Prostate gland (tissue), 2 donors: ENCODE measurements at regions not wholly inside any gene's neighbourhood (a gene's known extent, or its start where the extent isn't known, plus 50 kb on each side); places are given as distances from the start of the nearest gene placed in this dataset.

ENCODE experiments used
- POLR2A ChIP-seq: fragments of 450-650 bp; IDR thresholded peaks from one replicate; pipeline ENCODE4 v1.6.1; 2016; ENCODE audit warnings: antibody characterized with exemption, mild to moderate bottlenecking
- TF ChIP-seq, protein P1 (sequence below), 4 experiments: fragments of 200-600 bp in 2 of 4; fragments of 450-650 bp in 2 of 4; sonication (generic) in 2 of 4; IDR thresholded peaks; 1 replicate in 3 of 4; 2 replicates in 1 of 4; pipeline ENCODE4 v1.5.1; 2016 to 2019; ENCODE audit warnings: antibody characterized with exemption in 4 of 4, mild to moderate bottlenecking in 2 of 4, moderate library complexity in 2 of 4

DNA sequence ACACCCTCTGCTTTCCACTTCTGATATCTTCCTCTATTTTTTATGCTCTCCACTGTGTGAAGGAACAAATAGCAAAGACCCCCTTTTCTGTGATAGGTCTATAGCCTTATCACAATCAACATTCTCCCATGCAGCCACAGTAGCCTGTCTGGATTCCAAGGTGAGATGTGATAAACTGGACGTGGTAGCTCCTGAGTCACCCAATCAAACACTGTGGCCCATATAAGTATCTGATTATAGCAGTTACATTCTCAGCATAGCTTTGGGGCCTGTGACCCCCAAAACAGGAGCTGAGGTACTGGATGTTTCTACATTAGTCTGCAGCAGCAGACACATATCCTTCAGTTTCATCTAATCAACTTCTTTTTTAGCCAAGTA, 172.7 kb upstream of the IGFBP7 start:
- TF ChIP-seq, protein P1, sequence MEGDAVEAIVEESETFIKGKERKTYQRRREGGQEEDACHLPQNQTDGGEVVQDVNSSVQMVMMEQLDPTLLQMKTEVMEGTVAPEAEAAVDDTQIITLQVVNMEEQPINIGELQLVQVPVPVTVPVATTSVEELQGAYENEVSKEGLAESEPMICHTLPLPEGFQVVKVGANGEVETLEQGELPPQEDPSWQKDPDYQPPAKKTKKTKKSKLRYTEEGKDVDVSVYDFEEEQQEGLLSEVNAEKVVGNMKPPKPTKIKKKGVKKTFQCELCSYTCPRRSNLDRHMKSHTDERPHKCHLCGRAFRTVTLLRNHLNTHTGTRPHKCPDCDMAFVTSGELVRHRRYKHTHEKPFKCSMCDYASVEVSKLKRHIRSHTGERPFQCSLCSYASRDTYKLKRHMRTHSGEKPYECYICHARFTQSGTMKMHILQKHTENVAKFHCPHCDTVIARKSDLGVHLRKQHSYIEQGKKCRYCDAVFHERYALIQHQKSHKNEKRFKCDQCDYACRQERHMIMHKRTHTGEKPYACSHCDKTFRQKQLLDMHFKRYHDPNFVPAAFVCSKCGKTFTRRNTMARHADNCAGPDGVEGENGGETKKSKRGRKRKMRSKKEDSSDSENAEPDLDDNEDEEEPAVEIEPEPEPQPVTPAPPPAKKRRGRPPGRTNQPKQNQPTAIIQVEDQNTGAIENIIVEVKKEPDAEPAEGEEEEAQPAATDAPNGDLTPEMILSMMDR (IDR thresholded peaks at IDR 0.05): no peak
- TF ChIP-seq POLR2A: no peak
